Loucy (cell line): ENCODE measurements at regions not wholly inside any gene's neighbourhood (a gene's known extent, or its start where the extent isn't known, plus 50 kb on each side); places are given as distances from the start of the nearest gene placed in this dataset.
A peak's percentile ranks its signal among the peaks of the same experiment; 100 is the strongest.

ENCODE experiments used
- H2AFZ ChIP-seq: fragments of 200-600 bp; sonication (generic); 2 replicates; pipeline ENCODE4 v1.6.0; 2016; ENCODE audit warnings: antibody characterized with exemption, mild to moderate bottlenecking, low read length, moderate library complexity
- H3F3A ChIP-seq: fragments of 200-600 bp; 2 replicates; pipeline ENCODE4 v1.6.0; 2016; ENCODE audit warnings: antibody characterized with exemption, low read depth, mild to moderate bottlenecking
- H3K27me3 ChIP-seq: fragments of 200-600 bp; sonication (generic); 2 replicates; pipeline ENCODE4 v1.6.1; 2014; ENCODE audit warnings: low read length, mild to moderate bottlenecking; ENCODE audit not compliant: insufficient read depth, poor library complexity, severe bottlenecking
- H3K36me3 ChIP-seq: fragments of 200-600 bp; sonication (generic); 2 replicates; pipeline ENCODE4 v1.6.1; 2016; ENCODE audit warnings: low read length; ENCODE audit not compliant: insufficient read depth
- H3K4me1 ChIP-seq: fragments of 200-600 bp; sonication (generic); 2 replicates; pipeline ENCODE4 v1.5.1; 2014; ENCODE audit warnings: low read length, mild to moderate bottlenecking; ENCODE audit not compliant: insufficient read depth, poor library complexity, severe bottlenecking
- H3K4me2 ChIP-seq: fragments of 200-600 bp; sonication (generic); 2 replicates; pipeline ENCODE4 v1.6.0; 2014; ENCODE audit warnings: antibody characterized with exemption, low read length, low read depth, mild to moderate bottlenecking; ENCODE audit not compliant: poor library complexity, severe bottlenecking
- H3K4me3 ChIP-seq: fragments of 200-600 bp; sonication (generic); 2 replicates; pipeline ENCODE4 v1.5.1; 2014; ENCODE audit warnings: low read length, mild to moderate bottlenecking, mixed read lengths; ENCODE audit not compliant: poor library complexity, severe bottlenecking
- H3K79me2 ChIP-seq: fragments of 200-600 bp; sonication (generic); 2 replicates; pipeline ENCODE4 v1.6.1; 2014; ENCODE audit warnings: low read length; ENCODE audit not compliant: insufficient read depth
- H3K9ac ChIP-seq: fragments of 200-600 bp; sonication (generic); 2 replicates; pipeline ENCODE4 v1.6.0; 2014; ENCODE audit warnings: mild to moderate bottlenecking, low read depth, low read length, moderate library complexity; ENCODE audit not compliant: poor library complexity, severe bottlenecking
- H3K9me2 ChIP-seq: fragments of 200-600 bp; sonication (generic); replicated peaks from 2 replicates; pipeline ENCODE4 v1.6.1; 2016; ENCODE audit warnings: low read depth, low read length, mixed read lengths
- H3K9me3 ChIP-seq: fragments of 200-600 bp; sonication (generic); 2 replicates; pipeline ENCODE4 v1.6.1; 2014; ENCODE audit warnings: mild to moderate bottlenecking, antibody characterized with exemption, low read length, low read depth; ENCODE audit not compliant: insufficient read depth
- H4K20me1 ChIP-seq: fragments of 200-600 bp; sonication (generic); 2 replicates; pipeline ENCODE4 v1.6.0; 2014; ENCODE audit warnings: antibody characterized with exemption, low read length, mild to moderate bottlenecking; ENCODE audit not compliant: insufficient read depth, poor library complexity, severe bottlenecking
- EZH2phosphoT487 ChIP-seq: fragments of 200-600 bp; IDR thresholded peaks from 2 replicates; pipeline ENCODE4 v1.6.1; 2018; ENCODE audit warnings: antibody characterized with exemption, mild to moderate bottlenecking, moderate library complexity, borderline replicate concordance
- TF ChIP-seq, protein P1 (sequence below): fragments of 200-600 bp; sonication (generic); conservative IDR thresholded peaks from 2 replicates; pipeline ENCODE4 v1.5.1; 2014; ENCODE audit warnings: mild to moderate bottlenecking, antibody characterized with exemption, low read length

DNA sequence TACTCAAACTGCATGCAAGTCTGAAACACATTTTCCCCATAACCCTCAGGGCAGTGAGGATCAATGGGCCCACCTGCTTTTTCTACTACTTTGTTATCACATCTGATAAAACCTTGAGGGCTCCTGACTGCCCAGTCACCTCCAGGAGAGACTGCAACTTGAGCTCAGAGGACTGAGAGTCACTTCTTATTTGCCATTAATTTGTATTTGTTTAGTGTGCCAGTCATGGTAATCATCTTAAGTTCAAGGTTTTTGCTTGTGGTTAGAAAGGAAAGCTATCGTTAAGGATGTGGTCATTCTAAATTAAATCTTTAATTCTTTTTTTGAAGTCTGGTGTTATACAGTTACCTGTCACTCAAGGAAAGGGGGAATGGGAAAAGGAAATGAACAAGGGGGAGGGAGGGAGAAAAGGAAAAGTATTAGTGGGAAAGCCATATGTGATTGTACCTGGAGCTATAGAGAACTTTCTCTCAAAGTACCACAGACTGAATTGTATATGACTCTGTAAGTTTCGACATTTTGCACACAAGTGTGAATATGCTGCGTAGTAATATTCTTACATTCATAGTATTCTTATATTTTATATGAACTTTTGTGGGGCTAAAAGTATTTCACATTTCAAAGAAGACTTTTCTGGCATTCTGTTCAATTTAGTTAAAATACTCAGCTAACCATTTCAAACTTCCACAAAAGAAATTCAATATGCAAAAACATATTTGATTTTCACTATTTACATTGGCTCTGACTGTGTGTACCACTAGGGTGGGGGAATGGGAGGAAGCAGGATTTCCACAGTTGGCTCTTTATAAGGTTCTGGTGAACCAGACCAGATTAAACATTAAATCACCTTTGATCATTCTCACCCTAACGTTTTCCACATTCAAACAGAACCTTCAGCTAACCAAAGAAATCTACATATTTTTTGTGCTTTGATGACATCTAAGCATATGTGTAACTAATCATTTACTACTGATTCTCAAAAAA, 166.5 kb upstream of the ATP11B start:
- Histone ChIP-seq H3K9me3 (no peaks in the 10 kb centered on the region), H4K20me1 (no peaks in the 10 kb centered on the region), H2AFZ (no peak overlapping the region), H3K4me3 (peak overlapping the region; percentile 28), H3K79me2 (no peaks in the 10 kb centered on the region), H3K9me2 (no peaks in the 10 kb centered on the region), H3F3A (no peaks in the 10 kb centered on the region), H3K27me3 (no peaks in the 10 kb centered on the region), H3K9ac (no peak overlapping the region), H3K4me1 (peaks cover 21% of the 10 kb centered on the region), H3K4me2 (peak overlapping the region; percentile 47), H3K36me3 (no peaks in the 10 kb centered on the region)
- TF ChIP-seq EZH2phosphoT487: no peak
- TF ChIP-seq, protein P1, sequence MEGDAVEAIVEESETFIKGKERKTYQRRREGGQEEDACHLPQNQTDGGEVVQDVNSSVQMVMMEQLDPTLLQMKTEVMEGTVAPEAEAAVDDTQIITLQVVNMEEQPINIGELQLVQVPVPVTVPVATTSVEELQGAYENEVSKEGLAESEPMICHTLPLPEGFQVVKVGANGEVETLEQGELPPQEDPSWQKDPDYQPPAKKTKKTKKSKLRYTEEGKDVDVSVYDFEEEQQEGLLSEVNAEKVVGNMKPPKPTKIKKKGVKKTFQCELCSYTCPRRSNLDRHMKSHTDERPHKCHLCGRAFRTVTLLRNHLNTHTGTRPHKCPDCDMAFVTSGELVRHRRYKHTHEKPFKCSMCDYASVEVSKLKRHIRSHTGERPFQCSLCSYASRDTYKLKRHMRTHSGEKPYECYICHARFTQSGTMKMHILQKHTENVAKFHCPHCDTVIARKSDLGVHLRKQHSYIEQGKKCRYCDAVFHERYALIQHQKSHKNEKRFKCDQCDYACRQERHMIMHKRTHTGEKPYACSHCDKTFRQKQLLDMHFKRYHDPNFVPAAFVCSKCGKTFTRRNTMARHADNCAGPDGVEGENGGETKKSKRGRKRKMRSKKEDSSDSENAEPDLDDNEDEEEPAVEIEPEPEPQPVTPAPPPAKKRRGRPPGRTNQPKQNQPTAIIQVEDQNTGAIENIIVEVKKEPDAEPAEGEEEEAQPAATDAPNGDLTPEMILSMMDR: no peak

DNA sequence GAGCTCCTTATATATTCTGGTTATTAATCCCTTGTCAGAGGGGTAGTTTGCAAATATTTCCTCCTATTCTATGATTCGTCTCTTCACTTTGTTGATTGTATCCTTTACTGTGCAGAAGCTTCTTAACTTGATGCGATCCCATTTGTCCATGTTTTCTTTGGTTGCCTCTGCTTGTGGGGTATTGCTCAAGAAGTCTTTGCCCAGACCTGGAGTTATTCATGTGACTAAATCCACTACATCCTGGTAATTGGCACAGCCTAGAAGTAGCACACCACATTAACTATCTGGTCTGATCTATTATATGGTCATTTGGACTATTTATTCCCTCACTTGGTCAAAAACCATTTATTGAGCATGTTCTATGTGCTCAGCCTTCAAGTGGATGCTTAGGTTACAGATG, 164.8 kb upstream of the ATP11B start:
- Histone ChIP-seq H3K9me3 (no peaks in the 10 kb centered on the region), H4K20me1 (no peaks in the 10 kb centered on the region), H3K4me2 (no peak overlapping the region), H2AFZ (no peak overlapping the region), H3K4me1 (peaks cover 21% of the 10 kb centered on the region), H3K9ac (no peak overlapping the region), H3K79me2 (no peaks in the 10 kb centered on the region), H3K36me3 (no peaks in the 10 kb centered on the region), H3K4me3 (no peak overlapping the region), H3F3A (no peaks in the 10 kb centered on the region), H3K27me3 (no peaks in the 10 kb centered on the region), H3K9me2 (no peaks in the 10 kb centered on the region)
- TF ChIP-seq EZH2phosphoT487: no peak
- TF ChIP-seq, protein P1: no peak

DNA sequence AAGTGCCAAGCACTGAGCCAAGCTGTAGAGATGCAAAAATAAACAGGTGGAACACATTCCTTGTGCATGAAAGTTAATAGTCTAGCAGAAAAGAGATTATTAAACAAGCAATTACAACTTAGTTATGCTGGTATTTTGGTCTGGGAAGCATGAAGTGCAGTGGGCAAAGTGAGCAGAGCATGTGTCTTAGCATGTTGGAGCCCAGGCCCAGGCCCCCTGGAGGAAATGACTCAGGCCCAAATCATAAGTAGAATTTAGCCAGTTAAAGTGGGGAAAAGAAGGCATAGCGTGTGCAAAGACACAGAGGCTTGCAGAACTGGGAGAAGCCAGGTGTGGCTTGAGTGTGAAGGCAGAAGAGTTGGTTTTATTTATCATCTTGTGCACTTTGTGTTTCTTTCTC, 163.8 kb upstream of the ATP11B start:
- no peak for TF ChIP-seq EZH2phosphoT487
- TF ChIP-seq, protein P1: no peak
- Histone ChIP-seq H3K4me1 (peaks cover 21% of the 10 kb centered on the region), H4K20me1 (no peaks in the 10 kb centered on the region), H2AFZ (no peak overlapping the region), H3K9me2 (no peaks in the 10 kb centered on the region), H3K27me3 (no peaks in the 10 kb centered on the region), H3F3A (no peaks in the 10 kb centered on the region), H3K4me2 (no peak overlapping the region), H3K79me2 (no peaks in the 10 kb centered on the region), H3K4me3 (no peak overlapping the region), H3K36me3 (no peaks in the 10 kb centered on the region), H3K9me3 (no peaks in the 10 kb centered on the region), H3K9ac (no peak overlapping the region)
